Inferior parietal cortex (tissue), 1 donor: ENCODE measurements at regions not wholly inside any gene's neighbourhood (a gene's known extent, or its start where the extent isn't known, plus 50 kb on each side); places are given as distances from the start of the nearest gene placed in this dataset.
A peak's percentile ranks its signal among the peaks of the same experiment; 100 is the strongest.

Experiments used
- DNase-seq: peaks from one replicate; pipeline ENCODE4 v3.0.0-alpha.2; 2016; ENCODE audit errors: extremely low spot score

DNA sequence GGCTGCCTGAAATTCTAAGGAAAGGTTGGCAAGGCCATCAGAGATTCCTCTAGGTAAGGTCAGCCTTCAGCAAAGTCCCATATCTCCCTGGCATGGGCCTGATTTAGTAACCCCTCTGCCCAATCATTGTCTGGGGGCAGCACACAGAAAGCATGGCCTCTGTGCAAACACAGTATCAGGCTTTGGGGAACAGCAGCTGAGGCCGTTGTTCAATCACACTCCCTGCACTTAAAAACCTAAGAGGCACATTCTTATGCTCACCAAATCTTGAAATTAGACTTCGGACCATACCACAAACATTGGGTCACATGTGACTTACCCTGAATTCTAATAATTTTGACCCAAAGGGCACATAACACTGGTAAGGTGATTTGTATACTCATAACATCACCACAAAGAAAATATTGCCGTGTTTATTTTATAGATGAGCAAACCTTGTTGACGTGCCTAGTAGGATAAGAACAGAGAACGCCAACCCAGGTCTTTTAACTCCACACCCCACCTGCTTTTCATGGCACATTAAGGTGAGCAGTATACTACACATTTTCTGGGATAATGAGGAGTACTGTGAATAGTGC lies 212.7 kb downstream of the HNMT start:
- DNase-seq = no peak

DNA sequence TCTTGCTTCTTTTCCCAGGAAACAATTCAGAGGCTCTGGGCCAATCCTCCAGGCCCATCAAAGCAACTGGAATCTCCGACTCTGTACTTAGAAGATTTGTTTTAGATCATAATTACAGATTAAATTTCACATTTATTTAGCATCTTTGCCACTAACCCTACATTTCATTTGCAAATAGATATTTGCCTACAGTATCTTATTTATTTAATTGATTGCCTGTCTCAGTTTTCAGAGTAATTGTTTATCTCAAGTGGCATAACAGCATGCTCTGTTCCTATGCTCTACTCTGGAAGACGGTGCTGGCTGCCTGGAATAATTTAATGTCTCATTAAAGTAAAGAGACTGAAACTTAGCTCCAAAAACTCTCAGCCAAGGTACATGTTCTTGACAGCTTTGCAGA lies 213.4 kb downstream of the HNMT start:
- no peak for DNase-seq

DNA sequence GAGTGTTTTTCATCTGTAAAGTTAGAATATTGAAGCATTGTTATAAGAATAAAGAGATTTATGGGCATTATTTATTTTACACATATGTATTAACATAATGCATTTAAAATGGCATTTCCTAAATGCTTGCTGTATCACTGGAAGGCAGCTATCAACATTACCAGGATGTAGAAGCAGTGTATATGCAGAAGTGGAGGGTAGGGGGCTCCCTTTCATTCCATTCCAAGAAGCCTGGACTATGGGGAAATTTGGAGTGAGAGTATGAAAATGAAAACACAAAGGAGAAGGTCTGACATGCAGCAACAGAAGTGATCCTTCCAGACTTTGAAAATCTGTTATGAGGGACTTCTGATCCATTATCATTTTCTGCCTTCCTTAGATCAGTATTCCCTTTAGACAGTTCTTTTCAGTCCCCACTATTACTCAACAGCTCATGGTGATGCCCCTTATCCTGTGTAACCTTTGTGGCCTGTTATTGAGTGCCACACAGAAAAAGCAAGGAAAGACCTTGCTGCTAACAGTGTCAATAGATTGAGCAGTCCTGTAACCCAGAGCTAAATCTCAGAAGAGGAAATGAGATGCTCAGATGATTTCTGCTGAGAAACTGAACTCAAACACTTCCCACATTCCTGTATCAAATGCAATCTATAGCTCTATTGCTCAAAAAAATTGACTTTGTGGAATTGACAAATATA lies 216.6 kb downstream of the HNMT start:
- DNase-seq = no peak

DNA sequence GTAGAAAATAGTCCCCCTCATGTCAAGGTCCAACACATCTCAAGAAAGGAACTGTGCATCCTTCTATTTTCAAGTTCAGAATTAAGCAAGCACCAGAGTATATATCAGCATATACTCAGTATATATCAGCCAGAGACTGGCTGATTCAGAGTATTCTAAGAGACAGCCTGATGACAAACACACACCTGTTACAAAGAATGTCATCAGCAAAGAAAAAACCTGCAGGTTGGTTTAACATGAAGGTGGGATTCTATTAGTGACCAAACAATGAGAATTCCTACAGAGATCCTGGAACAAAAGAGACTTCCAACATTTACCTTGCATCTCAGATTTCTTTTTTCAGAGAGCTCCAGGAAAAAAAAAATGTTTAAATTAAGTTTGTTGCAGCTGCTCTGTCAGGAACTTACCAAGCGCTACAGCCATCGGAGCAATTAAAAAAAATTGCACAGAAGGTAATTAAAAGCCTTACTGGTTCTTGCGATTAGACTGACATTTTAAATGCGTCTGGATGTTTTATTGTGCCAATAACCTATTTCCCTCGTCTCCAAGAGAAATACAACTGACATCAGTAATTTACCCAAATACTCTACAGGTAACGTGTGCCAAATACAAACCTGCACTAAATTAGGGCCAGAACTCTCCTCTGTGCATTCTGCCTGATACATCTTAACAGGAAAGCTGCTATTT lies 218.1 kb downstream of the HNMT start:
- no peak for DNase-seq

DNA sequence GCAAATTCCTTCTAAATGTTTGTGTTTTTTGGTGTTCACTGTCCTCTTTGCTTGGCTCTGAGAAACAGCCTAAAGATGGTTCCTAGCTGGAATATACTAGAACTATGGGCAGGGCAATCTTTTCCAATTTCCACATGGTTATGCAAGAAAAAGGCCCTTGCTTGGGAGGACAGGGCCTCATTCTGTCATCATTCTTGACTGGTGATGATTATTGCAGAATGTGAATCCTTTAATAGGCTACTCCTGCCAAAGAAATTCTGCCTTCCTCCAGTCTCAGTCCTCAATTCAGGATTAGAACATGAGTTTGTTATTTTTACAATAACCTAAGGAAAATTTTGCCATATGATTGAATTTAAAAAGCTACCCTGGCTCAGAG lies 218.7 kb downstream of the HNMT start:
- no peak for DNase-seq

DNA sequence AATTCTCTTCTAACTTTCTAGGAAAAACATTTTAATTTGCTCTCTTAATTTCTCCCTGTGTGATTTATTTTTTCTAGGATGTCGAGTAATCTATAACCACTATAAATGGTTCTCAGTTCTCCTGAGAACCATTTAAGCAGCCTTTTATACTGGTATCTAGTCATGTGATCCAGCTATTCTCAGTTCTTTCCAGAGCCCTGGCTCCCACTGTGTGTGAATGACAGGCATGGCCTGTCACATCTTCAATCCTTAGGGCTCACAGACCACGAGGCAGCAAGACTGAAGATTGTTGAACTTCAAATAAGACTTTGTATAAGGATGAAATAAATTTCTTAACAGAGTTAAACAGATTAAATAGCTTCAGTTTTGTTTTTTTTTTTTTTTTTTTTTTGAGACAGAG lies 219.4 kb downstream of the HNMT start:
- DNase-seq = no peak

DNA sequence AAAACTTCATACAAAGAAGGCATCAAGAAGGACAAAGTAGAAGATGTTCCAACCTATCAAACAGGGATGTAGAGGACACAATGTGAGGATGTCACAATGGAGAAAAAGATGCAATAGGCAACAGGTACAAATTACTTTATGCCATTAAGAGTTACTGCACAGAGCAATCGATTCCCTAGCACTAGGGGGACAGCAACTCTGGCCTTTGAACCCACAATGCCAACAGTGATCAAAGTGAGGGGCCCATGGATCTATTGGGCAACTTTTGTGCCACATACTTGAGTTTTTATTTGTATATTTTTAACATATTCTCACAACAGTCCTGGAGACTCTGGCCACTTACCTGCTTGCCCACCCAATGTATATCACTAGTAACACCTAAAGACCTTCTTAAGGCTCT lies 220.2 kb downstream of the HNMT start:
- no peak for DNase-seq

DNA sequence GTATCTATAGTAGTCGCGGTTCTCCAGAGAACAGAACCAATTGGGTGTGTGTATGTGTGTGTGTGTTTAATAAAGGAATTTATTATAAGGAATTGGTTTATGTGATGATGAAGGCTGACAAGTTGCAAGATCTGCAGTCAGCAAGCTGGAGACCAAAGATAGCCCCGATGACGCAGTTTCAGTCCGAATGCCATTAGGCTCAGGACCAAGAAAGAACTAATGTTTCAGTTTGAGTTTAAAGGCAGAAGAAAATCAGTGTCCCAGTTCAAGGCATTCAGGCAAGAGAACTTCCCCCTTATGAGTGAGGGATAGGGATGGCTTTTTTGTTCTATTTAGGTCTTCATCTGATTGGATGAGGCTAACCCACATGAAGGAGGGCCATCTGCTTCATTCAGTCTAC lies 221.6 kb downstream of the HNMT start:
- no peak for DNase-seq

DNA sequence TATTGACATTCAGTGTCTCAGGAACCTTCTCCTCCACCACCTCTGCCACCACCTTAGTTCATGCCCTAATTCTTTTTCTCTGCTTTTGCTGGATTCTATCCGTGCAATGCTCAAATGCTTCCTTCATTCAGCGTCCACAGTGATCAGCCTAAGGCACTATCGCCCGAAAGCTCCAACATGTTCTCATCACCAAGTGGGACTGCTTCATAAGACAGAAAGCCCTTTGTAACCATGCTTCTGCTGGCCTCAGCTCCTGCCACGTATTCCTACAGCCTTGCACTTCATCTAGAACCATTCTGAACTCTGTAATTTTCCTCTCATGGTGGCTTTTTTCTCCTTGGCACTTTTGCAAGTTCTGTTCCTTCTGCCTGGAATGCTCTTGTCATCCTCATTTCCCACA lies 222.9 kb downstream of the HNMT start:
- DNase-seq = no peak

DNA sequence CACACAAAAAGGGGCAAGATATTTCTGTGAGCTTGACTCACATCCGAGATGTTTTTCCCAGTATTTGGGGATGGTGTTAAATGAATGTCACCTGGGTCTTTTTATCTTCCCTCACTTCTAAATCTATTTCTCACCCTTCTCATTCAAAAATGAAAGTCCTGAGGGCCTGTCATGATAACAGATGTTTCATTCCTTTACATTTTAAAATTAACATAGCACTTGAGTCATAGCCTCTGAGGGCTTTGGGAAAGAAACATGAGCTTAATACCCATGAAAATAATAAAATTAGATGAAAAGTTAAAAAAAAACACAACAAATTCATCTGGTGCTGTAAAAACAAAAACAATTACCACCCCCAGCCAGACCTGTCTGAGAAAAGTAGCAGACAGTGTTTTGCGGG lies 226.7 kb downstream of the HNMT start:
- no peak for DNase-seq

DNA sequence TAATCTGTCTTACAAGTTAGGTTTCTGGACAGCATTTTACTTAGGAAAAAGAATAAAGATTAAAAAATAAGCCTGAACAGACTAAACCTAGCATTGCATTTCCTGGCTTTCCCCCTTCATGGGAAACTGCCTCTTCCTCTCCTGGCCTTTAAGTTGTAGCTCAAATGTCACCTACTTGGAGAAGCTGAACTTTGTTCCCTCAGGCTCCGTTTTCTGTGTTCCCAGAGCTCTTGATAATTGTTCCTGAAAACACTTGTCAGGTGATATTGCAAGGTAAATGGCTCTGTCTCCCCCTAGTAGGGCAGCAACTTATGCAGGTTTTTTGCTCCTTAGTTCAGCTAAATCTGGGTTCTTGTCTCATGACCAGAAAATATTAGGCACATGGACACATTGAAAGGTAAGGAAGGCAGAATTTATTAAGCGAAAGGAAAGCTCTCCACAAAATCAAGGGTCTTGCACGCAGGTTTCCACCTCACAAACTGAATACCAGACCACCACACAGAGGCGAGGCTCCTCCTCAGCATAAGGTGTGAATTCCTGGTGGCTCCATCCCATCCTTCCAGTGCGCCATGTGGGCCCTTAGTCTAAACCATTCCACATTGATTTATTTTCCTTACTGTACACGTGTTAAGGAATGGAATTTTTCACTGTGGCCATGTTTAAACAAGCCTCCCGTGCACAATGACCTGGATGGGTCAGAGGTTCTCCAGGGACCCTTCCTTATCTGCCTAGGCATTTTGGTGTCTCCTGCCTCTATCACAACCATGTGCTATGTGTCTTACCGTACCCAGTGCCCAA lies 229.3 kb downstream of the HNMT start:
- DNase-seq = no peak

DNA sequence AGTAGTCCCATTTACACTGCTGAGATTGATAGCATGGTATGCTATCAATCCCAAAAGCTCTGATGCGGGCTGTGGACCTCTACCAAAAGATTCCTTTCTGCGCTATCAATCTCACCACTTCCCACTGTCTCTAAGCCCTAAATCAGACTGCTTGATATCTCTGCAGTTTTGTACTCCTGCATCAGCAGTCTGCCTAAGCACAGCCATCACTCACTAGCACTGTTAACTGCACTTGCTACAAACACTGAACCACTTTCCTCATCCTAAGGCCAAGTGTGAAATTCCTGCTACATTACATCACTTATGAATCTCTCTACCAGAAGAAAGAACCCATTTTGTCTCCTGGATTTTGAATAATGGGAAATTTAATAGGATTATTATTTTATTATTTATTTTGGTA lies 237.0 kb downstream of the HNMT start:
- no peak for DNase-seq

DNA sequence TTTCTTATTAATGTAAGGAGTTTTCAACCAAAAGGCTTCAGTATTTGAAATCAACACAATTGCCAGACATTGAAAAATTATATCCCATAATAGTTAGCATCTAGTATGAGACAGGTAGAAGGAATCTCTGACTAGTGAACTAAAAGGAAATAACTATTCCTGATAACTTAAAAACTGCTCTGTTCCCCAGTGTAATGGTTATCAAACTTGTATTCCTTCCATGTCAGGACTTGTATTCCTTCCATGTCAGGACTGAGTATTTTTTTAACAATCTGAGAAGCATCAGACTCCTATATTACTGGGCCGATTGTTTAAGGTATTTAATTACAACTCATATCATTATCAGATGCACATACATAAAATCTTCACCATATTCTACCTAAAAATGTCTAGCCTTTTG lies 238.5 kb downstream of the HNMT start:
- DNase-seq = no peak

DNA sequence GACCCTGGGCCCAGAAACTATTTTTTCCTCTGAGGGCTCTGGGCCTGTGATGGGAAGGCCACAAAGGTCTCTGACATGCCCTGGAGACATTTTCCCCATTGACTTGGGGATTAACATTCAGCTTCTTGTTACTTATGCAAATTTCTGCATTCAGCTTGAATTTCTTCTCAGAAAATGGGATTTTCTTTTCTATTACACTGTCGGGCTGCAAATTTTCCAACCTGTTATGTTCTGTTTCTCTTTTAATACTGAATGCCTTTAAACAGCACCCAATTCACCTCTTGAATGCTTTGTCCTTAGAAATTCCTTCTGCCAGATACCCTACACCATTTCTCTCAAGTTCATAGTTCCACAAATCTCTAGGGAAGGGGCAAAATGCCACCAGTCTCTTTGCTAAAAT lies 241.0 kb downstream of the HNMT start:
- no peak for DNase-seq

DNA sequence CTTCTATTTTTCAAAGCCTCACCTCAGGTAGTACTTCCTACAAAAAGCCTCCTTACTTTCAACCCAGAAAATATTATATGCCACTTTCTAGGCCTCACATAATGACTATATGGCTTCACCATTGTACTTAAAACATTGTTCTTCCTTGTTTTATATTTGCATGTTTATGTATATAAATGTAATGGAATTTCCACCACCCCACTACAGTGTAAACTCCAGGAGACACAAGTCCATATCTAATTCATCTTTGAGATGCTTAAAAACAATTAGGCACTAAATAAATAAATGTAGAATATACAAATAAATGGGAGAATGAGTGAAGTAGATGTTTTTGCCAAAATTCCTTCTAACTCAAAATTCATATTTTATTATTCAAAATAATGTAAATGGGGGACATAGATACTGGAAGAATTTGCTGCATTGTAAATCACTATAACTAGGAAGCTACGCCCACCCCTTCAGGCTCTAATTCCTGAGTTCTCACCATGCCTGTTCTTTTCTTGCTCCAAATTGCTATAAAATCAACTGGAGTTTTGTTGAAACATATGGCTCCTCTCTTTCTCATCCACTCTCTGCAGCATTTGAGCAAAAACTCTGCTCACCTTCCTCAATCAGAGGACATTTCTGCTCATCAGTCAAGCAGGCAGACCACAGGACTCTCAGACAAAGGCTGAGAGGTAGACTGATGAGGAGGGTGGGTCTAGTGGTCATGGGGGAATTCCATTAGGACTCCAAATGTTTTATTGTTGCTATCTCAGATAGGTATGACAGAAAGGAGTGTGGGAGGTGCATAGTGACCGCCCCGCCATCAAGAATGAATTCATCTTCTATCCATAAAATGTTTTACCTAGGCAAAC lies 243.0 kb downstream of the HNMT start:
- no peak for DNase-seq

DNA sequence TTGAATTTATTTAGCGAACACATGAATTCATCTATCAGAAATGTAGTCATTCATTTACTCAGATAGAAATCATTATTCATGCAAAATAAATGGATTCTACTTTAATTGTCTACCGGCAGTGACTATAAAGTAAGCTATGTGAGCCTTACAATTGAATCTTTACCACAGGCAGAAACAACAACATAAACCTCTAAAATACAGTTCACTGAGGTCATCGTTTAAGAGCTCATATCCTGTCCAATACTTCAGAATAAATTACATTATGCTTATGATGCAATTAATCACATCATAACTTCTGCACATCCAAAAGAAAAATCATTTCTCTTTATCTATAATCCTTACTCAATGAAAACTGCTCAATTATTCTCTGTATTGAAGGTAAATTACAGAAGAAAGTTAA lies 244.7 kb downstream of the HNMT start:
- no peak for DNase-seq

DNA sequence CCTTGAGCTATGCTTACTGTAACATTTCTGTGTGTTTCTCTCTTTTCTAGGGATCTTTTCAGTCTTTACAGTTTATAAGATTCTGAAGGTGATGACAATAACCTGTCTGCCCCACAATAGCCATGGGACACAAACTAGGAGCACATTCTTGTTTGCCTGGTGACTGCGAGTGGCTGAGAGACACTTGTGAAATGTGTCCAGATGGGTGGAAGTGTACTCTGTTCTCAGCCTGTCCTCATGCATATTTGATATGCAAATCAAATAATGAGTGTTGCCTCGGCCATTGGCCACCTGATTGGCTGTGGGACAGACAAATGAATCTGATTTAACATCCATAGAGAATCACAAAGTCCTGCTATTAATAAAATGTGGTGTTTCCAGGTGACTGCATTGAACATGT lies 246.2 kb downstream of the HNMT start:
- DNase-seq = peak; percentile 35

DNA sequence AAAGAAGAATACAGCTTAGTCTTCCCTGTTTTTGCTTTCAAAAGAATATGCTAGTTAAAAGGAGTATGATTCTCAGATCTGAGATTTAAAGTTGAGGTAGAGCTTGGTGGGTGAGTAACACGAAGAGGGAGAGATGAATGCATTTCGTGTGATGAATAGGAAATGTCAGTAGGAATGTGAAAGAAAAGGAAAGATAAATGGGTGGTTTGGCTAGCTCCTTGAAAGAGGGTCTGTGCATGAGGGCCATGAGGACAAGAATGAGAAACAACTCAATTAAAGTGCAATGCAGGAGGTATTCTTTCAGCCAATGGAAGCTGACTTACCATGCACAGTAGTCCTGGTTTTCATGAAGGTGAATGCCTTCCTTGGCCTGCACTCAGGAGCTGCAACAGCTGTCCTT lies 248.2 kb downstream of the HNMT start:
- no peak for DNase-seq

DNA sequence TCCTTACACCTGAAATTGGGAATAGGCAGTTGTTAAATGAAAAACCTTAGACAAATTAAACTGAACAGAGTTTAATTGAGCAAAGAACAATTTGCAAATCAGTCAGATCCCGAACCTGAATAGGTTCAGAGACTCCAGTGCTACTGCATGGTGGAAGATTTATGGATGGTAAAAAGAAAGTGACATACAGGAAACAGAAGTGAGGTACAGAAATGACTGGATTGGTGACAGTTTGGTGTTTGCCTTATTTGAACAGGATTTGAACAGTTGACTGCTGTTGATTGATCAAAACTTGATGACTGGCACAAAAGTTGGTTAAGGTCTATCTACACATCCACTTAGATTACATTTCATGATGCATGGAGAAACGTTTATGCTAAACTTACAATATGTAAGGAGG lies 248.8 kb downstream of the HNMT start:
- DNase-seq = no peak

DNA sequence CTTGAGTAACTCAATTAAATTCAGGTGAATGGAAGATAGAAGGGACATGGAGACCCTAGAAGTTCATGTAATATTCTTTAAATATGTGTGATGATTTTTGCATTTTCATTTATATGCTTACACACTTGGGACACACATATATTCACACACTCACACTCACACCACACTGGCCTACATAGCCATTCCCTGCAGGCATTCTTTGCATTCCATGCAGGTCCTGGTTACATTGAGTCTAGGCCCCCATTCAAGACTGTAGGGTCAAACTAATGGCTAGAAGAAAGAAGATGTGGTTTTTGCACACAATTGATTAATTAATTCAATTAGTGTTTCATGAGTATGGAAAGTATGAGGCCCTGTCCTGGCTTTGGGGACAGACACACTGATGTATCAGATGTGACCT lies 249.4 kb downstream of the HNMT start:
- DNase-seq = no peak

DNA sequence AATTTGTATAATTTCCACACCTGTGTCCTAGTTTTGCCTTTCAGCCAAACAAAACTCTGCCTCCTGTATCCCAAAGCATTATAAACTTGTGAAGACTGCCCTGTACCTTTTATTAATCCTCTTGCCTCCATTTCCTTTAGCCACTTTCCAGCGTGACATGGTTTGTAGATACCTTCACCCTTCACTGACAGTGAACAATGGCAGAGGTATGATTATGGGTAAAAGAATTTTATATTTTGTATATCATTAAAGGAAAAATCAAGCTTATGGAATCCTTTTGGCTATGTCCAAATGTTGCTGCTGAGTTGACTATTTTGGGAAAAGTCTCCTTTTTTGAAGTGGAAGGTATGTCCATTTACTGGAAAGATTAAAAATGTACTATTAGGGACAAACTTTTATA lies 251.7 kb downstream of the HNMT start:
- no peak for DNase-seq

DNA sequence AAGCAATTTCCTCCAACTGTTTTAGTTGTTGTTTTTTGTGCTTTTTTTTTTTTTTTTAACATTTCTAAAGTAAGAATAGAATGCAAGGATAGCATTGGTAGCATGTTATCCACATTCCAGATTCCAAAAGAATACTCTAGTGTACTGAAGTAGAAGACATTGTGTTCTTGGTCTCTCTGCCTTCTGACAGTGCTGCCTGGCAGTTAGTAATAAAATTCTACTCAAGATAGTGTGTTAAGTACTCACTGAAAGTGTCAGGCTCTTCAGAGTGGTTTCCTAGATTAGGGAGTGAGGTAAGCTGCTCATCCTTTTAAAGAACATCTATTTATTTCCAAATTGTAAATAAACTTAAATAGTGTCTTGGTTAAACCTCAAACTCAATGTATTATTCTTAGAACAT lies 253.7 kb downstream of the HNMT start:
- DNase-seq = no peak
